Activated CD8-positive, alpha-beta memory T cell treated with anti-CD3 and anti-CD28 coated beads for 1 hour (primary cell): ENCODE measurements at regions not wholly inside any gene's neighbourhood (a gene's known extent, or its start where the extent isn't known, plus 50 kb on each side); places are given as distances from the start of the nearest gene placed in this dataset.
"Not testable (repeated sequence)": the region's sequence is repeated elsewhere in the genome, so short reads cannot be mapped to it uniquely, and the experiment has no call there.

Source experiments
- DNase-seq, 2 donors: peaks; one replicate each; pipeline ENCODE4 v3.0.0-alpha.2; 2020; ENCODE audit warnings: low read depth in 1 of 2; ENCODE audit errors: extremely low read depth in 1 of 2

DNA sequence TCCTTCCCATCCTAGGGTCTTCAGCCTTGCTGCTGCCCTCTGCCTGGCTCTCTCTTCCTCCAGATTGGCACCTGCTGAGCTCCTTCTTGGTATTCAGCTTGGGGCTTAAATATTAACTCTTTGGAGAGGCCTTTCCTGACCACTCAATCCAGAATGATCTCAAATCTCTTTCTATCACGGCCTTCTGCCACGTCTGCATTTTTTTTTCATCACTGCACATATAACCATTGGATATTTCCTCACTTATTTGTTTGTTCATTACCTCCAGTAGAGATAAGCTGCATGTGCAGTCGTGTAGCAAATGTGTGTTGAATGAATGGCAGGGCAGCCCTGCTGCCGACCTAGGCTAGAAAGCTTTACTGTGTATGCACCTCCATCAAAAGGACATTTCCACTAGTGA is 51.6 kb upstream of the MPP7 start:
- DNase-seq = no peak

GRCh38 chr10:28355376-28355775 is 52.5 kb upstream of the MPP7 start:
- DNase-seq = no peak

DNA sequence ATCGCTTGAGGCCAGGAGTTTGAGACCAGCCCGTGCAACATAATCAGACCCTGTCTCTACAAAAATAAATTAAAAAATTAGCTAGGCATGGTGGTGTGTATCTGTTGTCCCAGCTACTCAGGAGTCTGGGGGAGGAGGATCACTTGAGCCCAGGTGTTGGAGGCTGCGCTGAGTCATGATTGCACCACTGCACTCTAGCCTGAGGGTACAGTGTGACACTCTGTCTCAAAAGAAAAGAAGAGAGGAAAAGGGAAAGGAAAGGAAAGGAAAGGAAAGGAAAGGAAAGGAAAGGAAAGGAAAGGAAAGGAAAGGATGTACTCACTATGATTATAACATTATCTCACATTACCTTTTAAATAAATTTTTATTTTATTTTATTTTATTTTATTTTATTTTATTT is 56.5 kb upstream of the MPP7 start:
- DNase-seq = no peak

- DNase-seq = no peak
Measured at GRCh38 chr10:28360175-28360574, 57.3 kb upstream of the MPP7 start.

- no peak for DNase-seq
Measured at GRCh38 chr10:28363376-28363775, 60.5 kb upstream of the MPP7 start.

GRCh38 chr10:28365840-28366239 is 63.0 kb upstream of the MPP7 start:
- DNase-seq = no peak

DNA sequence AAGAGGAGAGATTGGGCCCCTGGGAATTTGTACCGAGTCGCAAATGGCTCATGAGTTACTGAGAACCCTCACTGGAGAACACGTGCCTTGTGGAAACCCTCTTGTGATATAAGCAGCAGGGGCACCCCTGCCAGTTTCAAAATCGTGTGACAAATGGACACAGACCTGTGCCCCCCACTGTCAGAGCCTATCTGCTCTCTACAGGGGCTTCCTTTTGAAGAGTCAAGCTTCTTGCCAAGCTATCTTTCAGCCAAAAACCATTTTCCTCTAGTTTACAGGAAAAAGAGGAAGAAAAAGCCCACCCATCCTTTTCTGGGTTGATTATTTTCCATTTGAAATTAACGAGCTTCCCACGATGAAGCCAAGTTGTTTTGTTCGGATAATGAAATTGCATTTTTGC is 64.1 kb upstream of the MPP7 start:
- no peak for DNase-seq

DNA sequence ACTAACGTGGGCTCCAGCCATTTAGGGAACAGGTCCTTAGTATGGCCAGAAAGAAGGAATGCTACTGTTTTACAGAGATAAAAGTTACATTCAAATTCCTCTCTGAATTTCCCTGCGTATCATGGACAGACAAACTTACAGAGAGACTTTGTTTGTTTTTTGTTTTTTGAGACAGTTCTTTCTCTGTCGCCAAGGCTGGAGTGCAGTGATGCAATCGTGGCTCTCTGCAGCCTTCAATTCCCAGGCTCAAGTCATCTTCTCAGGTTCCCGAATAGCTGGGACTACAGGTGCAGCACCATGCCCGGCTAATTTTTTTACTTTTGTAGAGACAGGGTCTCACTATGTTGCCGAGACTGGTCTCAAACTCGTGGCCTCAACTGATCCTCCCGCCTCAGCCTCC is 64.5 kb upstream of the MPP7 start:
- DNase-seq = no peak

GRCh38 chr10:28367929-28368484 is 65.1 kb upstream of the MPP7 start:
- DNase-seq = peak in 1 of 2 donors; percentile 14

DNA sequence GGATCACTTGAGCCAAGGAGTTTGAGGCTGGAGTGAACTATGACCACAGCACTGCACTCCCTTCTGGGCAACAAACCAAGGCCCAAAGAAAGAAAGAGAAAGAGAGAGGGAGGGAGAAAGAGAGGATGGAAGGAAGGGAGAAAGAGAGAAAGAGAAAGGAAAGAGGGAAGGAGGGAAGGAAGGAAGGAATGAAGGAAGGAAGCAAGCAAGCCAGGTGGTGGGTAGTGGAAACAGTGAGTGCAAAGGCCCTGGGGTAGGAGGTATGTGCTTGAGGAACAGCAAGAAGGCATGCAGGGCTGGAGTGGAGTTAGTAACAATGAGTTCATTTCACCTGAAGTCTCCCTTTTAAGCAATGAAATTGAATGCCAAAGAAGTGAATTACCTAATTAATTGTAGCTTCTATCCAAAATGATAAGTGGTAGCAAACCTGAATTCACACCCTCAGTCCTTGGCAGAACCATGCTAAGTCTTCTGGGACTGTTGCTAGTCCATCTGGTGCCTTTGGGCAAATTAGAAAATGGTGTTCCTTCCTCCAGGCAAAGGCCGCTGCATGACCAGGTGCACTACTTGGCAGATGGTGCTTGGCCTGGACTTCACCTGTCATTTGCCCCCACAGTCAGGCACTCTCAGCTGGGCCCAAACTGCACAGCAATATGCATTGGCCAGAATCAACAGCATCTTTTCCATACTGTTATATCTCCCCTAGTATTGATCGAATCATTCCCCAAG is 67.4 kb upstream of the MPP7 start:
- no peak for DNase-seq

- not testable (repeated sequence) for DNase-seq
Measured at GRCh38 chr10:28371638-28372037, 68.8 kb upstream of the MPP7 start.

- no peak for DNase-seq
Measured at GRCh38 chr10:28374036-28374435, 71.2 kb upstream of the MPP7 start.

- no peak for DNase-seq
Measured at GRCh38 chr10:28375399-28376354, 72.8 kb upstream of the MPP7 start.

DNA sequence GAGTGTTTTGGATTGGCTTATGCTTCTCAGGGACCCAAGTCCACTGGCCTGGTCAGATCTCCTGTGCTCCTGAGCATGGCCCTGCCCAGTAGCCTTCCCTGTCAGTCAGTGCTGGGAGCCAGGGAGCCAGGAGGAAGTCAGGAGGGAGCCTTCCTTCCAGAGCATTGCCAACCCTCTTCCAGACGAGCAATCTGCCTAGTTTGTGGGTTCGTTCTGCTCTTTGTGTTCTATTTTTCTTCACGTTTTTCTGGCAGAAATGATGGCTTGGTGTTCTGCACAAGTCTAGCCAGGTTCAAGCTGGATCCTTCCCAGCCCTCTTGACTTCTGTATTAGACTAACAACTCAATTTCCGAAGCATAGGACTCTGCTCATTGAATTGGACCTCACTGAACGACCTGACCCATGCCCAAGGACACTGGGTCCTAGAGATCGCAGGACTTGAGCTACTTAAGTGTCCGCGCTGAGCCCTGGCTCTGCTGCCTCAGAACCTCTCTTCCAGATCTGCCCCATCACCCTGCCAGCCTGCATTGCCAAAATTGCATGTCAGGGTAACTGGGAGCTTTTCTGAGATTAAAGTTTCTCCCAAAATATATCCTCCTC is 76.2 kb upstream of the MPP7 start:
- DNase-seq = no peak

DNA sequence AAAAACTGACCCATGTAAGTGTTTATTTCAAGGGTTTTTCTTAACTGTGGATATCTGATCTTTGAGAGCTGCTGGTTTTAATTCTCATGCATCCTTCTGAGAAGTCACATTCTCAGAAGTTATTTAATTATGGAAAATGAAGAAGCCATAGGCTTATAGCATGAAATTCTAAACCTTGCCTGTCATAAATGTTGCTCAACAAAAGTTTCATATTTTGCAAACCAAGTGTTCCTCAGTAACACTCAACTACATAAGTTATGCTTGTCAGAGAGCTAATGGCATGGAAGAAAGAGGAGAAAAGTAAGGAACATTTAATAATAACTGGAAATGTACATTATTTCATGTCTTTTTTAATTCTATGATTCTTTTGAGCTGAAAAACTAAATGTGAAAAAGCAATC is 78.6 kb upstream of the MPP7 start:
- DNase-seq = no peak

DNA sequence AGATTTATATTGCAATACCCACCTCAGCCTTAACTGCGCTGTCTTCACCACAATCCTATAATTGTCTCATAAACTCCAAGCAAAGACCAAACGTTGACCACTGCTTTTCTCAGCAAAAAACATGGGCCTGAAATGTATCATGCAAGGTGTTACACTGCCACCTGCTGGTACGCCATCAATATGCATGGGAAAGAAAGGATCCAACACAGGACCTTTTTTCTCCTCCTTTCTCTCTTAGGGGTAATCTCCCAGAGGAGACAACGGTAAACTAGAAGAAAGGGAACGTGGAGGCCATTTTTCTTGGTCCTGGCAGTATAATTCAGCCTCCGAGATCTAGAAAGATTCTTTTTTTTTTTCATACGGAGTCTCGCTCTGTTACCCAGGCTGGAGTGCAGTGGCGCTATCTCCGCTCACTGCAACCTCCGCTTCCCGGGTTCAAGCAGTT is 79.1 kb upstream of the MPP7 start:
- peak; percentile 66 to 78 for DNase-seq

GRCh38 chr10:28382525-28383269 is 79.8 kb upstream of the MPP7 start:
- no peak for DNase-seq

DNA sequence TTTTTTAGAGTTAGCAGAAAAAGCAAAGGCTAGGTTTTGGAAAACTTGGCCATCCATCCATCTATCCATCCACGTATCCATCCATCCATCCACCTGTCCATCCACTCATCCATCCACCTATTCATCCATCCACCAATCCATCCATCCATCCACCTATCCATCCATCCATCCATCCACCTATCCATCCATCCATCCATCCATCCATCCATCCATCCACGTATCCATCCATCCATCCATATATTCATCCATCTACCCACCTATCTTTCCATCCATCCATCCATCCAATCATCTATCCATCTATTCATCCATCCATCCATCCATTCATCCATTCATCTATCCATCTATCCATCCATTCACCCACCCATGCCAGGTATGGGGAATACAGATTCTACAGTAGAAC is 81.7 kb upstream of the MPP7 start:
- no peak for DNase-seq

DNA sequence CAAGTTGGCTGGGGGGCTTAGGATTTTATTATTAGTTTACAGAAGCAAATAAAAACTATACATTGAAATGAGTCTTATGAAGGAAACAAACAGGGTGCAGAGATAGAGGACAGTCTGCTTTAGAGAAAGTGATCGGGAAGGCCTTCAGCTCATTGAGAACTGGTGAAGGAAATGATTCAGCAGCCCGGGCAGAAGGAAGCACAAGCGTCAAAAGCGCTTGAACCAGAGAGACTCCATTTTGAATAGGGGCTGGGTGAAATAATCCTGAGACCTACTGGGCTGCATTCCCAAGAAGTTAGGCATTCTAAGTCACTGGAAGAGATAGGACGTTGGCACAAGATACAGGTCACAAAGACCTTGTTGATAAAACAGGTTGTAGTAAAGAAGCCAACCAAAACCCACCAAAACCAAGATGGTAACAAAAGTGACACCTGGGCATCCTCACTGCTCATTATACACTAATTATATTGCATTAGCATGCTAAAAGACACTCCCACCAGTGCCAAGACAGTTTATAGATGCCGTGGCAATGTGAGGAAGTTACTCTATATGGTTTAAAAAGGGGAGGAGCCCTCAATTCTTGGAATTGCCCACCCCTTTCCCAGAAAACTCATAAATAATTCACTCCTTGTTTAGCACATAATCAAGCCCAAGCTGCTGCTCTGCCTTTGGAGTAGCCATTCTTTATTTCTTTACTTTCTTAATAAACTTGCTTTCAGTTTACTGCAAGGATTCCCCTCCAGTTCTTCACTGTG is 83.1 kb upstream of the MPP7 start:
- DNase-seq = no peak

DNA sequence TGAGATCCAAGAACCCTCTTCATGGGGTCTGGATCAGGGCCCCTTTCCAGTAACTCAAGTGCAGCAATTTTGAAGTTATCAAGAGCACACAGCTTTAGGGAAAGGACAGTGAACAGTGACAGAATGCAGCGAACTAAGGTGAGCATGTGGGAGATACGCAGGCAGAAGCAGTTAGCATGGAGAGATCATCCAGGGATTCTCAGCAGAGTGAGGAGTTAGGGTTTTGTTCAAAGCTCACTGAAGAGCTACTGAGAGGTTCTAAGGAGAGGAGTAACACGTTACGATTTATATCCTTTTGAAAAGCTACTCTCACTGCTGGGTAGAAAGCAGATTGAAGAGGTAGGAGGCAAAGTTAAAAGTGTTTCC is 83.6 kb upstream of the MPP7 start:
- no peak for DNase-seq
